Fibroblast of the aortic adventitia (primary cell): ENCODE measurements at regions not wholly inside any gene's neighbourhood (a gene's known extent, or its start where the extent isn't known, plus 50 kb on each side); places are given as distances from the start of the nearest gene placed in this dataset.
"Not testable (repeated sequence)": the region's sequence is repeated elsewhere in the genome, so short reads cannot be mapped to it uniquely, and the experiment has no call there.

Experiments used
- DNase-seq: peaks from one replicate; pipeline ENCODE4 v3.0.0-alpha.2; 2010; ENCODE audit warnings: low read depth
- H3K4me3 ChIP-seq: 2 replicates; pipeline ENCODE4 v1.5.1; 2011; ENCODE audit warnings: low read depth, mild to moderate bottlenecking, control low read depth, low read length, moderate library complexity
- TF ChIP-seq, protein P1 (sequence below): IDR thresholded peaks from 2 replicates; pipeline ENCODE4 v1.5.1; 2011; ENCODE audit warnings: mild to moderate bottlenecking, low read length, control low read depth, inconsistent platforms; ENCODE audit not compliant: insufficient read depth

DNA sequence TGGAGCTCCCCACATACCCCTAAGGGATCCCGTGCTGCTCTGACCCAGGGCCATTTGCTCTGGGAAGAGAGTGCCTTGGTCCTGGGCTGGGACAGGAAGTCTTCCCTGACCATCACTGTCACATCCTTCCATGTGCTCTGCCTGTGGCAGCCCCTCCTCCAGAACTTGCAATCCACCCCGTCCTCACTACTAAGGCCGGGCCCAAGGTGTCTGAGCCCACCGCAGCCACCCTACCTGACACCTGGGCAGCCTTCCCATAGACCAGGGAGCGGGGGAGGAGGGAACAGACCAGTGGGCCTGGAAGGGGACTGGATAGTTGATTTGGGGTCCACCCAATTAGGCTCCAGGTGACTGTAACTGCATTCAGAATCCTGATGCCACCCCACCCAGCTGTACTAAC is 117.5 kb upstream of the CRHR1 start:
- no peak for DNase-seq
- no peak overlapping the region for H3K4me3 ChIP-seq
- TF ChIP-seq, protein P1, sequence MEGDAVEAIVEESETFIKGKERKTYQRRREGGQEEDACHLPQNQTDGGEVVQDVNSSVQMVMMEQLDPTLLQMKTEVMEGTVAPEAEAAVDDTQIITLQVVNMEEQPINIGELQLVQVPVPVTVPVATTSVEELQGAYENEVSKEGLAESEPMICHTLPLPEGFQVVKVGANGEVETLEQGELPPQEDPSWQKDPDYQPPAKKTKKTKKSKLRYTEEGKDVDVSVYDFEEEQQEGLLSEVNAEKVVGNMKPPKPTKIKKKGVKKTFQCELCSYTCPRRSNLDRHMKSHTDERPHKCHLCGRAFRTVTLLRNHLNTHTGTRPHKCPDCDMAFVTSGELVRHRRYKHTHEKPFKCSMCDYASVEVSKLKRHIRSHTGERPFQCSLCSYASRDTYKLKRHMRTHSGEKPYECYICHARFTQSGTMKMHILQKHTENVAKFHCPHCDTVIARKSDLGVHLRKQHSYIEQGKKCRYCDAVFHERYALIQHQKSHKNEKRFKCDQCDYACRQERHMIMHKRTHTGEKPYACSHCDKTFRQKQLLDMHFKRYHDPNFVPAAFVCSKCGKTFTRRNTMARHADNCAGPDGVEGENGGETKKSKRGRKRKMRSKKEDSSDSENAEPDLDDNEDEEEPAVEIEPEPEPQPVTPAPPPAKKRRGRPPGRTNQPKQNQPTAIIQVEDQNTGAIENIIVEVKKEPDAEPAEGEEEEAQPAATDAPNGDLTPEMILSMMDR, result no peak

GRCh38 chr17:45667591-45668171 is 116.4 kb upstream of the CRHR1 start:
- no peak for DNase-seq
- H3K4me3 ChIP-seq, result no peak overlapping the region
- TF ChIP-seq, protein P1, result no peak

- H3K4me3 ChIP-seq, result no peak overlapping the region
- DNase-seq, result no peak
- TF ChIP-seq, protein P1, result no peak
Observed at GRCh38 chr17:45668316-45668715, 115.8 kb upstream of the CRHR1 start.

DNA sequence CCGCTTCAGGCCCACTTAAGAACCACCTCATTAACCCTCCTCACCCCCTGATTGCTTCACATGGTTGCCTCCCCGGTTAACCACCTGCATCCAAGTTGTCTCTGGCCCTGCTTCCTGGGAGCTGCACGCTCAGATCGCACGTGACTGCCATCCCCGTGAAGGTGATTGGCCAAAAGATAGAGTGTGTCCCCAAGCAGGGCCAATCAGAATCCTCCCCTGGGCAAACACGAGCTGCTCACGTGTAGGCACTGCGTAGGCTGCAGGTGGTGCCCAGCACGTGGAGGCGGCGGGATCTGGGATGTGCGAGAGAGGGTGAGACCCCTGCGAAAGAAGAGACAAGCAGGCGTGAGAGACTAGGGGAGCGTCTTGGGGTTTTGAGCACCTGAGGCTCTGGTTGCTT is 111.8 kb upstream of the CRHR1 start:
- no peak for DNase-seq
- TF ChIP-seq, protein P1, result no peak
- H3K4me3 ChIP-seq, result no peak overlapping the region

- no peak for DNase-seq
- H3K4me3 ChIP-seq, result no peak overlapping the region
- TF ChIP-seq, protein P1, result no peak
Observed at GRCh38 chr17:45672792-45673191, 111.3 kb upstream of the CRHR1 start.

GRCh38 chr17:45673759-45674158 is 110.4 kb upstream of the CRHR1 start:
- not testable (repeated sequence) for DNase-seq, H3K4me3 ChIP-seq

- TF ChIP-seq, protein P1, result no peak
- no peak overlapping the region for H3K4me3 ChIP-seq
- no peak for DNase-seq
Observed at GRCh38 chr17:45675012-45675411, 109.1 kb upstream of the CRHR1 start.
